Neural progenitor cell (in vitro differentiated cells): ENCODE measurements at regions not wholly inside any gene's neighbourhood (a gene's known extent, or its start where the extent isn't known, plus 50 kb on each side); places are given as distances from the start of the nearest gene placed in this dataset.

Experiments
- CTCF ChIP-seq: fragments of 200-600 bp; sonication (generic); IDR thresholded peaks from 2 replicates; pipeline ENCODE4 v1.5.1; 2017; ENCODE audit warnings: antibody characterized with exemption, mild to moderate bottlenecking
- EZH2 ChIP-seq: fragments of 200-600 bp; sonication (generic); IDR thresholded peaks from 2 replicates; pipeline ENCODE4 v1.6.1; 2017; ENCODE audit warnings: antibody characterized with exemption, mild to moderate bottlenecking, moderate library complexity
- EZH2phosphoT487 ChIP-seq: fragments of 200-600 bp; sonication (generic); IDR thresholded peaks from 2 replicates; pipeline ENCODE4 v1.6.1; 2017; ENCODE audit warnings: antibody characterized with exemption

- no peak for TF ChIP-seq CTCF
- TF ChIP-seq EZH2phosphoT487: no peak
- no peak for TF ChIP-seq EZH2
These were observed 189.5 kb upstream of the DTNBP1 start for GRCh38 chr6:15852289-15852688.
